K562 (cell line): ENCODE measurements at regions not wholly inside any gene's neighbourhood (a gene's known extent, or its start where the extent isn't known, plus 50 kb on each side); places are given as distances from the start of the nearest gene placed in this dataset.

ENCODE experiments used
- CCAR2 ChIP-seq: fragments of 200-400 bp; formaldehyde crosslinking; IDR thresholded peaks from 2 replicates; pipeline ENCODE4 v1.6.1; 2017; ENCODE audit warnings: mild to moderate bottlenecking, low read depth, low read length
- EHMT2 ChIP-seq: fragments of 450-650 bp; IDR thresholded peaks from 2 replicates; pipeline ENCODE4 v1.6.1; 2018; ENCODE audit warnings: antibody characterized with exemption
- ESRRB ChIP-seq: fragments of 250-450 bp; sonication (Bioruptor Pico); IDR thresholded peaks from 2 replicates; pipeline ENCODE4 v1.5.0; 2020; ENCODE audit warnings: mild to moderate bottlenecking, moderate library complexity, borderline replicate concordance
- GTF3C2 ChIP-seq: IDR thresholded peaks from 3 replicates; pipeline ENCODE4 v1.6.1; 2011; ENCODE audit warnings: borderline replicate concordance, mild to moderate bottlenecking, moderate library complexity; ENCODE audit not compliant: insufficient read length; ENCODE audit errors: extremely low read depth
- HNRNPK ChIP-seq: fragments of 200-400 bp; formaldehyde crosslinking; IDR thresholded peaks from one replicate; pipeline ENCODE4 v1.6.1; 2018; ENCODE audit warnings: mild to moderate bottlenecking, low read depth, low read length; ENCODE audit not compliant: poor library complexity, severe bottlenecking
- MCM7 ChIP-seq, 2 experiments: fragments of 450-650 bp; IDR thresholded peaks; 2 replicates each; pipeline ENCODE4 v1.6.1; 2016 to 2018
- SP1 ChIP-seq: sonication (generic); formaldehyde crosslinking; IDR thresholded peaks from 2 replicates; pipeline ENCODE4 v1.8.1; 2022; ENCODE audit warnings: mild to moderate bottlenecking, missing genetic modification reagents
- ZBTB17 ChIP-seq: fragments of 450-650 bp; formaldehyde crosslinking; IDR thresholded peaks from 2 replicates; pipeline ENCODE4 v1.4.0; 2020; ENCODE audit warnings: mild to moderate bottlenecking
- ZNF146 ChIP-seq: IDR thresholded peaks from one replicate; pipeline ENCODE4 v1.6.1; 2018; ENCODE audit warnings: missing compliant biosample characterization; ENCODE audit not compliant: unreplicated experiment
- ZNF24 ChIP-seq: fragments of 450-650 bp; IDR thresholded peaks from 2 replicates; pipeline ENCODE4 v1.6.1; 2016
- ZNF398 ChIP-seq: fragments of 250-450 bp; sonication (Bioruptor Pico); IDR thresholded peaks from 2 replicates; pipeline ENCODE4 v1.8.0; 2021; ENCODE audit warnings: moderate library complexity, mild to moderate bottlenecking, inconsistent platforms
- ZNF561 ChIP-seq: fragments of 450-650 bp; formaldehyde crosslinking; conservative IDR thresholded peaks from 2 replicates; pipeline ENCODE4 v1.4.0; 2020; ENCODE audit warnings: mild to moderate bottlenecking, moderate library complexity
- ZNF77 ChIP-seq: fragments of 250-450 bp; sonication (Bioruptor Pico); IDR thresholded peaks from 2 replicates; pipeline ENCODE4 v1.5.0; 2020
- TF ChIP-seq, protein P1 (sequence below): fragments of 250-450 bp; sonication (Bioruptor Pico); IDR thresholded peaks from 2 replicates; pipeline ENCODE4 v1.9.0; 2021; ENCODE audit warnings: mild to moderate bottlenecking
- TF ChIP-seq, protein P2 (sequence below): fragments of 450-650 bp; IDR thresholded peaks from 2 replicates; pipeline ENCODE4 v1.7.1; 2018; ENCODE audit warnings: mild to moderate bottlenecking, low read depth; ENCODE audit not compliant: partially characterized antibody
- TF ChIP-seq, protein P3 (sequence below): fragments of 450-650 bp; formaldehyde crosslinking; IDR thresholded peaks from 2 replicates; pipeline ENCODE4 v1.4.0; 2020; ENCODE audit warnings: mild to moderate bottlenecking, moderate library complexity
- TF ChIP-seq, protein P4 (sequence below): fragments of 250-450 bp; sonication (Bioruptor Pico); IDR thresholded peaks from 2 replicates; pipeline ENCODE4 v1.4.0; 2020

DNA sequence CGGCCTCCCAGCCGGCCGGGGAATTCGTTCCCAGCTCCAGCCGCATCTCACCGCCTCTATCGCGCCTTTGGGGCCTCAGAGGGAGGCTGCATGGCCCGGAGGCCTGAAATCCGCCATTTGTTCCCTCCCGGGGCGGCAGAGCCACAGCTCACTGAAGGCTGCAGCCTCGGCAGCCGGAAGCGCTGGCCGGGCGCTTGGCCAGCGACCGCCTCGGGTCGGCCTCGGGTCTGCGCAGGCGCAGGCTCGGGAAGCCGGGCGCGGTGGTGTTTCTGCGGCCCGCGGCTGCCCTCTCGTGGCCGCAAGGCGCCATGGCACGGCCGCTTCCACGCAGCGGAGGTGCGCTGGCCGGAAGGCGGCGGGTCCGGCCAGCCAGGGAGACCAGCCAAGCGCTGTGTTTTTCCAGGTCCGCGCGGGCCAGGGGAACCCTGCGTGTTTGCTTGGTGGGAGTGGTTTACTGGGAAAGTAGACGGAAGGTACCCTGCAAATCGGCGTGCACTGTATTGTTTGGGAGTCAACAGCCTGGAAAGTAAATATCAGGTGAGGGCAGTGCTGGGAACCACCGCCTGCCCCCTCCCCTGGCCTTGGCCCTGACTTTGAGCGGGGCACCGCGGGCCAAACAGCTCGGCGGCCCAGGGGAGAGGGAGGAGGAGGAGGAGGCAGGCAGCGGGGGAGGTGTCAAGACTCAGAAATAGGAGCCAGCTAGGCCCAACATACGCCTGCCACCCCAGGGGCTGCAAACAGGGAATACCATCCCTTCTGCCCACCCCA, 52.7 kb upstream of the CD34 start (continued):
- no peak for TF ChIP-seq GTF3C2
- no peak for TF ChIP-seq ZNF146
- TF ChIP-seq HNRNPK: no peak
- TF ChIP-seq, protein P1, sequence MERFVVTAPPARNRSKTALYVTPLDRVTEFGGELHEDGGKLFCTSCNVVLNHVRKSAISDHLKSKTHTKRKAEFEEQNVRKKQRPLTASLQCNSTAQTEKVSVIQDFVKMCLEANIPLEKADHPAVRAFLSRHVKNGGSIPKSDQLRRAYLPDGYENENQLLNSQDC (CRISPR knock-in tag): no peak
- no peak for TF ChIP-seq ZNF561 (CRISPR knock-in tag)
- TF ChIP-seq ZBTB17 (CRISPR knock-in tag): peak; percentile 84; the same call in 1 of the 2 replicates
- TF ChIP-seq, protein P2, sequence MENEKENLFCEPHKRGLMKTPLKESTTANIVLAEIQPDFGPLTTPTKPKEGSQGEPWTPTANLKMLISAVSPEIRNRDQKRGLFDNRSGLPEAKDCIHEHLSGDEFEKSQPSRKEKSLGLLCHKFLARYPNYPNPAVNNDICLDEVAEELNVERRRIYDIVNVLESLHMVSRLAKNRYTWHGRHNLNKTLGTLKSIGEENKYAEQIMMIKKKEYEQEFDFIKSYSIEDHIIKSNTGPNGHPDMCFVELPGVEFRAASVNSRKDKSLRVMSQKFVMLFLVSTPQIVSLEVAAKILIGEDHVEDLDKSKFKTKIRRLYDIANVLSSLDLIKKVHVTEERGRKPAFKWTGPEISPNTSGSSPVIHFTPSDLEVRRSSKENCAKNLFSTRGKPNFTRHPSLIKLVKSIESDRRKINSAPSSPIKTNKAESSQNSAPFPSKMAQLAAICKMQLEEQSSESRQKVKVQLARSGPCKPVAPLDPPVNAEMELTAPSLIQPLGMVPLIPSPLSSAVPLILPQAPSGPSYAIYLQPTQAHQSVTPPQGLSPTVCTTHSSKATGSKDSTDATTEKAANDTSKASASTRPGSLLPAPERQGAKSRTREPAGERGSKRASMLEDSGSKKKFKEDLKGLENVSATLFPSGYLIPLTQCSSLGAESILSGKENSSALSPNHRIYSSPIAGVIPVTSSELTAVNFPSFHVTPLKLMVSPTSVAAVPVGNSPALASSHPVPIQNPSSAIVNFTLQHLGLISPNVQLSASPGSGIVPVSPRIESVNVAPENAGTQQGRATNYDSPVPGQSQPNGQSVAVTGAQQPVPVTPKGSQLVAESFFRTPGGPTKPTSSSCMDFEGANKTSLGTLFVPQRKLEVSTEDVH: peak; percentile 46
- TF ChIP-seq MCM7 (IDR thresholded peaks at IDR 0.05): no peak
- no peak for TF ChIP-seq ZNF77
- TF ChIP-seq ESRRB (CRISPR knock-in tag): no peak
- no peak for TF ChIP-seq CCAR2
- TF ChIP-seq, protein P3, sequence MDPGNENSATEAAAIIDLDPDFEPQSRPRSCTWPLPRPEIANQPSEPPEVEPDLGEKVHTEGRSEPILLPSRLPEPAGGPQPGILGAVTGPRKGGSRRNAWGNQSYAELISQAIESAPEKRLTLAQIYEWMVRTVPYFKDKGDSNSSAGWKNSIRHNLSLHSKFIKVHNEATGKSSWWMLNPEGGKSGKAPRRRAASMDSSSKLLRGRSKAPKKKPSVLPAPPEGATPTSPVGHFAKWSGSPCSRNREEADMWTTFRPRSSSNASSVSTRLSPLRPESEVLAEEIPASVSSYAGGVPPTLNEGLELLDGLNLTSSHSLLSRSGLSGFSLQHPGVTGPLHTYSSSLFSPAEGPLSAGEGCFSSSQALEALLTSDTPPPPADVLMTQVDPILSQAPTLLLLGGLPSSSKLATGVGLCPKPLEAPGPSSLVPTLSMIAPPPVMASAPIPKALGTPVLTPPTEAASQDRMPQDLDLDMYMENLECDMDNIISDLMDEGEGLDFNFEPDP (CRISPR knock-in tag): 0 out of 2 replicates have a peak, but pooled peaks have one; percentile 28
- no peak for TF ChIP-seq ZNF398 (CRISPR knock-in tag)
- TF ChIP-seq, protein P4, sequence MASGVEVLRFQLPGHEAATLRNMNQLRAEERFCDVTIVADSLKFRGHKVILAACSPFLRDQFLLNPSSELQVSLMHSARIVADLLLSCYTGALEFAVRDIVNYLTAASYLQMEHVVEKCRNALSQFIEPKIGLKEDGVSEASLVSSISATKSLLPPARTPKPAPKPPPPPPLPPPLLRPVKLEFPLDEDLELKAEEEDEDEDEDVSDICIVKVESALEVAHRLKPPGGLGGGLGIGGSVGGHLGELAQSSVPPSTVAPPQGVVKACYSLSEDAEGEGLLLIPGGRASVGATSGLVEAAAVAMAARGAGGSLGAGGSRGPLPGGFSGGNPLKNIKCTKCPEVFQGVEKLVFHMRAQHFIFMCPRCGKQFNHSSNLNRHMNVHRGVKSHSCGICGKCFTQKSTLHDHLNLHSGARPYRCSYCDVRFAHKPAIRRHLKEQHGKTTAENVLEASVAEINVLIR: no peak
- peak; percentile 79; the same call in 1 of the 2 replicates for TF ChIP-seq ZNF24
- peak; percentile 79; the same call in 1 of the 2 replicates for TF ChIP-seq EHMT2
- no peak for TF ChIP-seq SP1 (CRISPR knock-in tag)
